WTC11 (cell line): ENCODE measurements at regions not wholly inside any gene's neighbourhood (a gene's known extent, or its start where the extent isn't known, plus 50 kb on each side); places are given as distances from the start of the nearest gene placed in this dataset.

Experiments used
- ATAC-seq: fragments of 200-7000 bp; cut with Tn5 transposase; 2 replicates; pipeline ENCODE4 v1.10.0; 2021; ENCODE audit warnings: mild to moderate bottlenecking, moderate library complexity
- CTCF ChIA-PET: fragments of 300-600 bp; sonication (Branson Sonifier 250); formaldehyde crosslinking; loops from one replicate; lab custom pipeline; 2021; ENCODE audit warnings: antibody characterized with exemption; lab: Charles Lee
- POLR2A ChIA-PET: fragments of 350-600 bp; sonication (Branson Sonifier 250); formaldehyde crosslinking; loops from one replicate; lab custom pipeline; 2021; ENCODE audit warnings: antibody characterized with exemption; lab: Charles Lee
- DNase-seq: peaks from one replicate; pipeline ENCODE4 v3.0.0; 2021; ENCODE audit warnings: low spot score
- H3K27ac Mint-ChIP-seq: 2 replicates; pipeline ENCODE4 v1.8.0; 2021; ENCODE audit warnings: mixed read lengths
- H3K27me3 Mint-ChIP-seq: 2 replicates; pipeline ENCODE4 v1.8.0; 2021; ENCODE audit warnings: low read depth, mild to moderate bottlenecking, moderate library complexity, mixed read lengths
- H3K36me3 Mint-ChIP-seq: 2 replicates; pipeline ENCODE4 v1.8.0; 2021; ENCODE audit warnings: mixed read lengths
- H3K4me1 Mint-ChIP-seq: 2 replicates; pipeline ENCODE4 v1.8.0; 2022; ENCODE audit warnings: mixed read lengths
- H3K4me3 Mint-ChIP-seq: 2 replicates; pipeline ENCODE4 v1.8.0; 2021; ENCODE audit warnings: mild to moderate bottlenecking, moderate library complexity, mixed read lengths
- H3K9me3 Mint-ChIP-seq: 2 replicates; pipeline ENCODE4 v1.8.0; 2021; ENCODE audit warnings: mixed read lengths
- AR ChIP-seq: fragments of 250-450 bp; sonication (Bioruptor Pico); IDR thresholded peaks from 2 replicates; pipeline ENCODE4 v1.9.0; 2021; ENCODE audit warnings: mild to moderate bottlenecking
- ATF6 ChIP-seq: sonication (generic); formaldehyde crosslinking; IDR thresholded peaks from 2 replicates; pipeline ENCODE4 v1.8.1; 2023; ENCODE audit warnings: mild to moderate bottlenecking, missing genetic modification reagents
- E2F1 ChIP-seq: sonication (generic); formaldehyde crosslinking; IDR thresholded peaks from 2 replicates; pipeline ENCODE4 v1.8.0; 2022; ENCODE audit warnings: mild to moderate bottlenecking, missing genetic modification reagents
- EMX1 ChIP-seq: fragments of 250-450 bp; sonication (Bioruptor Pico); IDR thresholded peaks from 2 replicates; pipeline ENCODE4 v1.8.0; 2021; ENCODE audit warnings: mild to moderate bottlenecking
- ERG ChIP-seq: fragments of 250-450 bp; sonication (Bioruptor Pico); IDR thresholded peaks from 2 replicates; pipeline ENCODE4 v1.8.0; 2021; ENCODE audit warnings: mild to moderate bottlenecking
- FOXK1 ChIP-seq: sonication (generic); formaldehyde crosslinking; IDR thresholded peaks from 2 replicates; pipeline ENCODE4 v1.8.0; 2022; ENCODE audit warnings: mild to moderate bottlenecking, moderate library complexity, missing genetic modification reagents
- FOXP4 ChIP-seq: sonication (generic); formaldehyde crosslinking; IDR thresholded peaks from 2 replicates; pipeline ENCODE4 v1.8.0; 2022; ENCODE audit warnings: mild to moderate bottlenecking, missing genetic modification reagents
- GABPB1 ChIP-seq: sonication (generic); formaldehyde crosslinking; IDR thresholded peaks from 2 replicates; pipeline ENCODE4 v1.8.1; 2023; ENCODE audit warnings: mild to moderate bottlenecking, missing genetic modification reagents
- IRF2 ChIP-seq: sonication (generic); formaldehyde crosslinking; IDR thresholded peaks from 2 replicates; pipeline ENCODE4 v1.8.0; 2022; ENCODE audit warnings: low read depth, missing genetic modification reagents, borderline replicate concordance
- NR3C1 ChIP-seq: sonication (generic); formaldehyde crosslinking; conservative IDR thresholded peaks from 2 replicates; pipeline ENCODE4 v1.8.1; 2023; ENCODE audit warnings: low read depth, mild to moderate bottlenecking, missing genetic modification reagents
- SMAD3 ChIP-seq: sonication (generic); formaldehyde crosslinking; IDR thresholded peaks from 2 replicates; pipeline ENCODE4 v1.8.0; 2022; ENCODE audit warnings: missing genetic modification reagents, mild to moderate bottlenecking, borderline replicate concordance
- SOX15 ChIP-seq: fragments of 250-450 bp; sonication (Bioruptor Pico); IDR thresholded peaks from 2 replicates; pipeline ENCODE4 v1.9.0; 2021; ENCODE audit warnings: mild to moderate bottlenecking
- TCF7 ChIP-seq: sonication (generic); formaldehyde crosslinking; IDR thresholded peaks from 2 replicates; pipeline ENCODE4 v1.8.0; 2022; ENCODE audit warnings: mild to moderate bottlenecking, low read depth, missing genetic modification reagents, moderate library complexity
- TEAD4 ChIP-seq: sonication (generic); formaldehyde crosslinking; IDR thresholded peaks from 2 replicates; pipeline ENCODE4 v1.8.0; 2022; ENCODE audit warnings: mild to moderate bottlenecking, missing genetic modification reagents
- USF2 ChIP-seq: sonication (generic); formaldehyde crosslinking; IDR thresholded peaks from 2 replicates; pipeline ENCODE4 v1.8.1; 2023; ENCODE audit warnings: mild to moderate bottlenecking, missing genetic modification reagents, moderate library complexity
- ZNF263 ChIP-seq: sonication (generic); formaldehyde crosslinking; IDR thresholded peaks from 2 replicates; pipeline ENCODE4 v1.8.1; 2022; ENCODE audit warnings: low read depth, mild to moderate bottlenecking, moderate library complexity, missing genetic modification reagents
- ZNF416 ChIP-seq: fragments of 250-450 bp; sonication (Bioruptor Pico); IDR thresholded peaks from 2 replicates; pipeline ENCODE4 v1.9.0; 2021; ENCODE audit warnings: mild to moderate bottlenecking, inconsistent platforms
- ZNF425 ChIP-seq: fragments of 250-450 bp; sonication (Bioruptor Pico); conservative IDR thresholded peaks from 2 replicates; pipeline ENCODE4 v1.9.0; 2021; ENCODE audit warnings: mild to moderate bottlenecking
- ZNF512 ChIP-seq: sonication (generic); formaldehyde crosslinking; IDR thresholded peaks from 2 replicates; pipeline ENCODE4 v1.8.1; 2022; ENCODE audit warnings: missing genetic modification reagents, borderline replicate concordance
- ZSCAN18 ChIP-seq: fragments of 250-450 bp; sonication (Bioruptor Pico); IDR thresholded peaks from 2 replicates; pipeline ENCODE4 v2.1.2; 2022; ENCODE audit warnings: mild to moderate bottlenecking, moderate library complexity

GRCh38 chr3:23659840-23660430, 145.8 kb upstream of the UBE2E1 start (continued):
- TF ChIP-seq ZNF512 (CRISPR knock-in tag): no peak
- TF ChIP-seq ATF6 (CRISPR knock-in tag): no peak
- TF ChIP-seq ZNF425 (CRISPR knock-in tag): no peak
- TF ChIP-seq NR3C1 (CRISPR knock-in tag): no peak
- no peak for TF ChIP-seq SOX15
- no peak for TF ChIP-seq TCF7 (CRISPR knock-in tag)
- no peak for TF ChIP-seq FOXP4 (CRISPR knock-in tag)
- TF ChIP-seq SMAD3: no peak

GRCh38 chr3:23662079-23662617, 143.6 kb upstream of the UBE2E1 start:
- H3K4me3 Mint-ChIP-seq: no peak overlapping the region
- no peaks in the 10 kb centered on the region for H3K36me3 Mint-ChIP-seq
- no peak overlapping the region for H3K27ac Mint-ChIP-seq
- peaks cover 1% of the 10 kb centered on the region; the same call in 1 of the 2 replicates for H3K27me3 Mint-ChIP-seq
- DNase-seq (no peak), ATAC-seq (no peak)
- no peaks in the 10 kb centered on the region for H3K4me1 Mint-ChIP-seq
- H3K9me3 Mint-ChIP-seq: no peaks in the 10 kb centered on the region
- ChIA-PET CTCF (interaction anchor here (0.6 kb wide), 1 partner anchor 128 kb away, joined by 3 read pairs; no protein-coding TSS in a partner anchor), POLR2A (interaction anchor here (0.6 kb wide), 1 partner anchor 229 kb away, joined by 3 read pairs; no protein-coding TSS in a partner anchor)
- TF ChIP-seq FOXK1 (CRISPR knock-in tag) (no peak), ZNF416 (CRISPR knock-in tag) (no peak), IRF2 (no peak), AR (CRISPR knock-in tag) (no peak), ZNF263 (CRISPR knock-in tag) (no peak), EMX1 (CRISPR knock-in tag) (no peak), GABPB1 (CRISPR knock-in tag) (no peak), ERG (no peak), E2F1 (no peak), USF2 (CRISPR knock-in tag) (no peak), ZSCAN18 (CRISPR knock-in tag) (no peak), TEAD4 (CRISPR knock-in tag) (no peak)
